Brain microvascular endothelial cell (primary cell): ENCODE measurements at regions not wholly inside any gene's neighbourhood (a gene's known extent, or its start where the extent isn't known, plus 50 kb on each side); places are given as distances from the start of the nearest gene placed in this dataset.

ENCODE experiments used
- DNase-seq: peaks from one replicate; pipeline ENCODE4 v3.0.0-alpha.2; 2020
- H3K27ac ChIP-seq: fragments of 250-450 bp; sonication (Bioruptor Pico); 2 replicates; pipeline ENCODE4 v1.5.1; 2020; ENCODE audit warnings: mild to moderate bottlenecking, moderate library complexity
- H3K27me3 ChIP-seq: fragments of 250-450 bp; sonication (Bioruptor Pico); replicated peaks from 2 replicates; pipeline ENCODE4 v1.5.1; 2020; ENCODE audit warnings: mild to moderate bottlenecking
- H3K36me3 ChIP-seq: fragments of 250-450 bp; sonication (Bioruptor Pico); replicated peaks from 2 replicates; pipeline ENCODE4 v1.5.1; 2020; ENCODE audit warnings: mild to moderate bottlenecking
- H3K4me3 ChIP-seq: 2 replicates; pipeline ENCODE4 v1.5.1; 2011; ENCODE audit warnings: low read depth, mild to moderate bottlenecking, control low read depth, low read length, moderate library complexity
- in situ Hi-C: cut with HindIII; loops from 2 replicates; pipeline ENCODE4 v1.10.0; 2017; ENCODE audit warnings: low sequenced_read_pairs, low pct_ligation_motif_present
- TF ChIP-seq, protein P1 (sequence below): IDR thresholded peaks from 2 replicates; pipeline ENCODE4 v1.5.1; 2011; ENCODE audit warnings: low read depth, mild to moderate bottlenecking, moderate library complexity, low read length, control low read depth, inconsistent platforms; ENCODE audit errors: missing control alignments

DNA sequence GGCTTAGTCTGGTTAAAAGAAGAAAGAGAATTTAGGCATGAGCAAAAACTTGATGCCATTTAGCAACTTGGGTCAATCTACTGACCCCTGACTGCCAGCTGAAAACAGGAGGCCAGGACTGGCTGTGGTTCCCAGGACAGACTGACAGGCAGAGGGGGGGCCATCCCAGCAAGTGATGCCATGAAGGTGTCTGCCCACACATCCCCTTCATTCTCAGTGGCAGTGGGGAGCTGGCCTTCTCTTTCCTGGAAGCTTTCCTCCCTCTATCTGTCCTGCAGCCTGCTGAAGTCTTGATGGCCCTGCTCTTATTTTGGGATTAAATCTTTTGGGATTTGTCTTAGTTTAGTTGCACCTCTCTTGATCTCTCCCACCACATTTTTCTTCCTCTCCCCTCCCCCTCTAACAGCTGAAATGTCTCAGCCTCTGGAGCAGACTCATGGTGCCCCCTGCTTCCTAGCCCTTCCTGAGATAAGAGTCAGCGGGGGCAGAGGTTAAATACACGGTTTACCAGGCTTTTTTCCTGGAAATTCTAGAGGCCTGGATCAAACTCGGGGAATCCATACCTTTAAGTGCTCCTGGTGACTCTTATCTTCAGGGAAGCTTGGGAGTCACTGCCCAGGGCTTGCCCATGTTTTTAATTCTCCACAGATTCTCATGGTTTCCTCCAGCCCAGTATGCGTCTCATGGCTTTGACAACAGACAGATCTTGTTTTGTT, 99.5 kb upstream of the TSPAN2 start:
- DNase-seq: no peak
- in situ Hi-C loops: loop anchor here (25.0 kb wide), 1 partner anchor 273 kb away; no protein-coding TSS in a partner anchor
- H3K27me3 ChIP-seq: no peaks in the 10 kb centered on the region
- no peaks in the 10 kb centered on the region for H3K36me3 ChIP-seq
- TF ChIP-seq, protein P1, sequence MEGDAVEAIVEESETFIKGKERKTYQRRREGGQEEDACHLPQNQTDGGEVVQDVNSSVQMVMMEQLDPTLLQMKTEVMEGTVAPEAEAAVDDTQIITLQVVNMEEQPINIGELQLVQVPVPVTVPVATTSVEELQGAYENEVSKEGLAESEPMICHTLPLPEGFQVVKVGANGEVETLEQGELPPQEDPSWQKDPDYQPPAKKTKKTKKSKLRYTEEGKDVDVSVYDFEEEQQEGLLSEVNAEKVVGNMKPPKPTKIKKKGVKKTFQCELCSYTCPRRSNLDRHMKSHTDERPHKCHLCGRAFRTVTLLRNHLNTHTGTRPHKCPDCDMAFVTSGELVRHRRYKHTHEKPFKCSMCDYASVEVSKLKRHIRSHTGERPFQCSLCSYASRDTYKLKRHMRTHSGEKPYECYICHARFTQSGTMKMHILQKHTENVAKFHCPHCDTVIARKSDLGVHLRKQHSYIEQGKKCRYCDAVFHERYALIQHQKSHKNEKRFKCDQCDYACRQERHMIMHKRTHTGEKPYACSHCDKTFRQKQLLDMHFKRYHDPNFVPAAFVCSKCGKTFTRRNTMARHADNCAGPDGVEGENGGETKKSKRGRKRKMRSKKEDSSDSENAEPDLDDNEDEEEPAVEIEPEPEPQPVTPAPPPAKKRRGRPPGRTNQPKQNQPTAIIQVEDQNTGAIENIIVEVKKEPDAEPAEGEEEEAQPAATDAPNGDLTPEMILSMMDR: no peak
- no peak overlapping the region for H3K27ac ChIP-seq
- no peak overlapping the region for H3K4me3 ChIP-seq

DNA sequence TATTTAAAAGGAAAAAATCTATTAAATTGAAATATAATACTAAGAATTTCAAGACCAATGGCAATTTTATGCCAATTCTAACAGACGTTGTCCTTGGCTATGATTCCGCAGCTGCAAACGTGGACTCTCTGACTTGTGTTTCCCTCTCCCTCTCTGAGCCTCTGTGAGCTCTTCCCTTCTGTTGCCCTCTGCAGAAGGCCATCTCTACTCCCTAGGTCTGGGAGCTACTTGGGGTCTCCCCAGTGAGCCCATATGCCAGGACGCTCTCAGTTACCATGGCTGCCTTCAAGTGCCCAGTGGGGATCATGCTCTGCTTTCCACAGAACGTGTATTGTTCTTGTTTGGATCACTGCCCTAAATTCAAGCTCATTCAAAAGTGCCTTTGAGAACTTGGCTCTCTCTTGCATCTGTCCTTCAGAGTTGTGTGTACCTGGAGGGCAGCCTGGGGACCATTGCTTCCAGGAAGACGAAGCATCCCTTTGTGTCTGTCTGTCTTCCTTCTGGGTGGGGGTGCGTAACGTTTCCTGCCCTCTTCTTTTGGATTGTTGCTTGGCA, 97.5 kb upstream of the TSPAN2 start:
- in situ Hi-C loops: loop anchor here (25.0 kb wide), 1 partner anchor 276 kb away; no protein-coding TSS in a partner anchor

DNA sequence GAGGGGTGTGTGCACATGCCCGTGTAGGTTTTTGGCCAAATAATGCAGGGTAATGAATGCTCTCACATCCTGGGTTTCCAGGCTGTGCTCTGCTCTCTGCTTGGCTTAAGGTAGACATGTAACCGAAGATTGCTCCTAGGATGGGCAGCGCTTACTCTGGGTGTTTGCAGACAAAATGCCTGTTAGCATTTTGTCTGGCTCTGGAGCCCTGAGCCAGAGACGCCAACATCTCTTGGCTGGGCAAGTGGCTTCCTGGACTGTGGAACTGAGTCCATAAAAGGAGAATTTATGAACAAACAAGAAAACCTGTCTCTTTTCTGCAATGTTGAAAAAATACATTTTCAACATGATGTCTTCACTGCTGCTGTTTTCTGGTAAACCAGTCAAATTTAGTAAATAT, 96.0 kb upstream of the TSPAN2 start:
- no peak overlapping the region for H3K27ac ChIP-seq
- no peaks in the 10 kb centered on the region for H3K36me3 ChIP-seq
- no peak overlapping the region for H3K4me3 ChIP-seq
- DNase-seq: no peak
- in situ Hi-C loops: loop anchor here (25.0 kb wide), 1 partner anchor 277 kb away; no protein-coding TSS in a partner anchor
- TF ChIP-seq, protein P1: no peak
- no peaks in the 10 kb centered on the region for H3K27me3 ChIP-seq

More for the DNA sequence above, 97.5 kb upstream of the TSPAN2 start:
- Histone ChIP-seq H3K4me3 (no peak overlapping the region), H3K27me3 (no peaks in the 10 kb centered on the region), H3K27ac (no peak overlapping the region), H3K36me3 (no peaks in the 10 kb centered on the region)
- TF ChIP-seq, protein P1: no peak
- DNase-seq: no peak

DNA sequence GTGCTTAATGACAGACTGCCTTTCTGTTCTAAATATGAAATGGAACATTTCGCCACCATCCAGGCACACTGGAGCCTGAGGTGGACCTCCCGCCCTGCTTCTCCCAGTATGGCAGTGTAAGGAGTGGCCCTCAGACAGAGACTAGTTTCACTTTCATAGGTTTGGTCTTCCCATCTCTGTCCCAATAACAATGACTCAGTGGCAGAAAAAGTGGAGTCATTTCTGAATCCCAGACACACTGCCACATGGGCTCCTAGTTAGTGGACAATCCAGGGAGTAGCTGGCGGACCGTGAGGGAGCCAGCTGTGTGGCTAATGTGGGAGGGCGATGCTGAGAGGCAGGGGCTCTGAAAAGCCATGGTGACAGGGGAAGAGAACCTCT, 95.6 kb upstream of the TSPAN2 start:
- no peaks in the 10 kb centered on the region for H3K27me3 ChIP-seq
- in situ Hi-C loops: loop anchor here (25.0 kb wide), 1 partner anchor 277 kb away; no protein-coding TSS in a partner anchor
- peak; percentile 49 for DNase-seq
- no peak overlapping the region for H3K4me3 ChIP-seq
- TF ChIP-seq, protein P1: no peak
- H3K27ac ChIP-seq: no peak overlapping the region
- H3K36me3 ChIP-seq: no peaks in the 10 kb centered on the region

DNA sequence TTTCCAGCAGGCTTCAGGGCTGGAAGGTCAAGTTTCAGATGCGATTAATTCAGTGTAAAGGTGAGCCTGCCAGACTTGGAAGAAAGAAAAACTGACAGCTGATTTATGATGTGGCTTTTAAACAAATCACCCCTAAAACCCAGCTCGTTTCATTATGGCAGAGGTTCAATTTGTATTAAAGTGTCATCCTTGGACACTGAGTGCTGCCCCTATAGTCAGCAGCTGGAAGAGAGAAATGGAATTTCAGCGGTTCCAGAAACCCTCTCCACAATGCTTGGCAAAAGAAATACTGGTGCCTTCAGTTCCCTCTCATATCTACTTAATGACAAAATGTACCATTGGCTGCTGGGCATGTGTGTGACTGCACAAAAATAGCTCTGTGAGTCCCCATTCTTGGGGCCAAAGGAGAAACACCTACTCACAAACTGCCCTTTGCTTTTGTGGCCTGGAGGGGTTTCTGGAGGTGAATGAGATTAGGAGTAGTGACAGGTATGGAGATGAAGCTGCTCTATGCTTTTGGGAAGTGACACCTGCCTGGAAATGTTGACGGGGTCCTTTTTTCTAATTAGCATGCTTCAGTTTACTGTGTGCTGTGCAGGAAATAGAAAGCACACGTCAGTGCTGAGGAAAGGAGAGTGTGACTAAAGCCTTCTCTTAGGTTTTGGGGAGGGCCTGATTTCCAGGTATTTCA, 95.1 kb upstream of the TSPAN2 start:
- Histone ChIP-seq H3K36me3 (no peaks in the 10 kb centered on the region), H3K27ac (no peak overlapping the region), H3K27me3 (no peaks in the 10 kb centered on the region), H3K4me3 (no peak overlapping the region)
- in situ Hi-C loops: loop anchor here (25.0 kb wide), 1 partner anchor 278 kb away; no protein-coding TSS in a partner anchor
- no peak for DNase-seq
- TF ChIP-seq, protein P1: peak; percentile 16
